Karpas-422 (cell line): ENCODE measurements at regions not wholly inside any gene's neighbourhood (a gene's known extent, or its start where the extent isn't known, plus 50 kb on each side); places are given as distances from the start of the nearest gene placed in this dataset.
"Not testable (repeated sequence)": the region's sequence is repeated elsewhere in the genome, so short reads cannot be mapped to it uniquely, and the experiment has no call there.

Experiments
- DNase-seq: peaks from one replicate; pipeline ENCODE4 v3.0.0-alpha.2; 2015
- H2AFZ ChIP-seq: fragments of 200-600 bp; sonication (generic); 2 replicates; pipeline ENCODE4 v1.6.1; 2014; ENCODE audit warnings: antibody characterized with exemption, low read length, mixed read lengths
- H3K27ac ChIP-seq: fragments of 200-600 bp; sonication (generic); 2 replicates; pipeline ENCODE4 v1.5.1; 2014; ENCODE audit warnings: mild to moderate bottlenecking, low read length, moderate library complexity
- H3K27me3 ChIP-seq: fragments of 200-600 bp; sonication (generic); 2 replicates; pipeline ENCODE4 v1.6.1; 2014; ENCODE audit warnings: low read length, mixed read lengths
- H3K36me3 ChIP-seq: fragments of 200-600 bp; sonication (generic); 2 replicates; pipeline ENCODE4 v1.6.1; 2014; ENCODE audit warnings: low read length, mixed read lengths; ENCODE audit not compliant: insufficient read depth
- H3K4me1 ChIP-seq: fragments of 200-600 bp; sonication (generic); 2 replicates; pipeline ENCODE4 v1.6.1; 2014; ENCODE audit warnings: mild to moderate bottlenecking, low read length, mixed read lengths
- H3K4me2 ChIP-seq: fragments of 200-600 bp; sonication (generic); 2 replicates; pipeline ENCODE4 v1.6.1; 2014; ENCODE audit warnings: low read length, low read depth, mild to moderate bottlenecking; ENCODE audit not compliant: poor library complexity, severe bottlenecking
- H3K4me3 ChIP-seq: fragments of 200-600 bp; sonication (generic); 2 replicates; pipeline ENCODE4 v1.5.1; 2014; ENCODE audit warnings: mild to moderate bottlenecking, antibody characterized with exemption, low read length, mixed read lengths
- H3K79me2 ChIP-seq: fragments of 200-600 bp; sonication (generic); 2 replicates; pipeline ENCODE4 v1.6.1; 2014; ENCODE audit warnings: mild to moderate bottlenecking, low read length, mixed read lengths
- H3K9ac ChIP-seq: fragments of 200-600 bp; sonication (generic); 2 replicates; pipeline ENCODE4 v1.6.0; 2014; ENCODE audit warnings: low read length
- H3K9me2 ChIP-seq: fragments of 200-600 bp; sonication (generic), shearing (Covaris generic); replicated peaks from 2 replicates; pipeline ENCODE4 v1.6.0; 2014; ENCODE audit warnings: mild to moderate bottlenecking, low read length, moderate library complexity; ENCODE audit not compliant: insufficient read depth
- H3K9me3 ChIP-seq: fragments of 300-700, 200-600 bp; sonication (generic); 2 replicates; pipeline ENCODE4 v1.6.1; 2014; ENCODE audit warnings: low read length, mixed read lengths
- H4K20me1 ChIP-seq: fragments of 200-600 bp; sonication (generic); 2 replicates; pipeline ENCODE4 v1.6.1; 2014; ENCODE audit warnings: mild to moderate bottlenecking, antibody characterized with exemption, low read length, low read depth; ENCODE audit not compliant: insufficient read depth

- H3K79me2 ChIP-seq = no peaks in the 10 kb centered on the region
- H3K4me3 ChIP-seq = no peak overlapping the region
- no peaks in the 10 kb centered on the region for H3K9me3 ChIP-seq
- no peak overlapping the region for H3K4me2 ChIP-seq
- H3K36me3 ChIP-seq = no peaks in the 10 kb centered on the region
- no peaks in the 10 kb centered on the region for H4K20me1 ChIP-seq
- no peaks in the 10 kb centered on the region for H3K4me1 ChIP-seq
- no peak overlapping the region for H2AFZ ChIP-seq
- DNase-seq = no peak
- no peak overlapping the region for H3K9ac ChIP-seq
- no peaks in the 10 kb centered on the region for H3K27me3 ChIP-seq
- no peaks in the 10 kb centered on the region for H3K9me2 ChIP-seq
- H3K27ac ChIP-seq = no peak overlapping the region
Observed at GRCh38 chr2:40668425-40668824, 216.5 kb upstream of the SLC8A1 start.

GRCh38 chr2:40676134-40676790 is 224.4 kb upstream of the SLC8A1 start:
- not testable (repeated sequence) for H3K9me3 ChIP-seq, DNase-seq, H3K9ac ChIP-seq, H2AFZ ChIP-seq, H3K79me2 ChIP-seq, H3K27me3 ChIP-seq, H3K4me3 ChIP-seq, H3K9me2 ChIP-seq, H3K36me3 ChIP-seq, H4K20me1 ChIP-seq, H3K27ac ChIP-seq, H3K4me2 ChIP-seq, H3K4me1 ChIP-seq

DNA sequence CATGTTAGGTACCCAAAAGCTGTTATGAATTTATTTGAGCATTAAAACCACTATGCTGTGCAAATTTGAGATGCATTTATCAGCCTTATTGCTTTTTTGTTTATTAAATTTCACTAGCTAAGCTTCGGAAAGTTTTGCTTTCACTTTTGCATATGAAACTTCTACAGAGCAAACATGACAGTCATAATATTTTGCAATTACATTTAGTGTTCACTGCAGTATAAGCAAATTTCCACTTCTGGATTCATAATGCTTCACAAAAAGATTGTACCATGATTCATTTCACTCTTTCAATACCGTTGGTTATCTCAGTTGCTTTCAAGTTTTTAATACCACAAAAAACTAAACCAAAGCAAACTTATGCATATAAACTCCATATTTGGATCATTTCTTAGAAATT is 228.7 kb upstream of the SLC8A1 start:
- Histone ChIP-seq H3K9me3 (no peaks in the 10 kb centered on the region), H3K4me3 (no peak overlapping the region), H2AFZ (no peak overlapping the region), H3K9me2 (no peaks in the 10 kb centered on the region), H3K79me2 (no peaks in the 10 kb centered on the region), H4K20me1 (no peaks in the 10 kb centered on the region), H3K4me1 (no peaks in the 10 kb centered on the region), H3K9ac (no peak overlapping the region), H3K27ac (no peak overlapping the region), H3K27me3 (no peaks in the 10 kb centered on the region), H3K4me2 (no peak overlapping the region), H3K36me3 (no peaks in the 10 kb centered on the region)
- DNase-seq = no peak

DNA sequence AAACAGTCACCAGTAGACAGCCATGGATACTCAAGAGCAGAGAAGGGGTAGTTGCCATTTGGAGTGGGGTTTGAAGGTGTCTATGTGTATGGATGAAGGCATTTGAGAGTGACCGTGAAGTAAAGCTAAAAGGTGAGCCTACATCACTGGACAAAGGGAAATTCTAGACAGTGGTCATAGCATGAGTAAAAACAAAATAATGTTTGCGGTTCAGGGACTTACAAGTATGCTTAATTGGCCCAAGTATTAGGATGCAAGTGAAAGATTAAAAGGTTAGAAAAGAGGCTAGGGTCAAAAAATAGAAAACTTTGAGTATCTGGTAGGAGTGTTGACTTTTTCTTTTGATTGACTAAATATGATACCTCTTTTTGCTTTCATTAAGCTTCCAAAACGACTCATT is 238.1 kb upstream of the SLC8A1 start:
- no peaks in the 10 kb centered on the region for H3K27me3 ChIP-seq
- DNase-seq = no peak
- H3K9me2 ChIP-seq = 0 out of 2 replicates have a peak, but pooled peaks cover 3% of the 10 kb centered on the region
- H3K4me1 ChIP-seq = peaks cover 2% of the 10 kb centered on the region; the same call in 1 of the 2 replicates
- no peak overlapping the region for H3K4me3 ChIP-seq
- H3K27ac ChIP-seq = no peak overlapping the region
- no peaks in the 10 kb centered on the region for H3K36me3 ChIP-seq
- H2AFZ ChIP-seq = no peak overlapping the region
- no peak overlapping the region for H3K4me2 ChIP-seq
- H3K9me3 ChIP-seq = no peaks in the 10 kb centered on the region
- H3K9ac ChIP-seq = no peak overlapping the region
- no peaks in the 10 kb centered on the region for H3K79me2 ChIP-seq
- H4K20me1 ChIP-seq = no peaks in the 10 kb centered on the region

DNA sequence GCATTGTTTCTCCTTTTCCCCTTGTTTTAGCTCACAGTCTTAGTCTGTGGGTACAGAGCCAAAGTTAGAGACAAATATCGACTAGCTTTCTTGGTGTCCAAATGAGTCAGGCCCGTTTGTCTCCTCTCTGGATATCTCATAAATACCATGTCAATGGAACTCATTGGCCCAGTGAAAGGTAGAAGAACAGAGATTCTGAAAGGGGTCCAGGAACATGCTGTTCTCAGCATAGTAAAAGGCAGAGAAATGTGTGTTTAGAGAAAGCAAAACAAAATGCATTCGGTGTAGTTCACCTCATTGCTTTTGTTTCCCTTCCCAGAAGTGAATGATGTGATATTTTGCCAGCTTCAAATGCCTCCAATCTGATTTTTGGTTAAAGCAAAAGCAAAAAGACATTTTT is 238.6 kb upstream of the SLC8A1 start:
- 0 out of 2 replicates have a peak, but pooled peaks cover 3% of the 10 kb centered on the region for H3K9me2 ChIP-seq
- H3K79me2 ChIP-seq = no peaks in the 10 kb centered on the region
- peaks cover 2% of the 10 kb centered on the region; the same call in 1 of the 2 replicates for H3K4me1 ChIP-seq
- no peaks in the 10 kb centered on the region for H3K27me3 ChIP-seq
- H3K4me3 ChIP-seq = no peak overlapping the region
- no peak for DNase-seq
- H3K4me2 ChIP-seq = no peak overlapping the region
- no peaks in the 10 kb centered on the region for H3K9me3 ChIP-seq
- no peaks in the 10 kb centered on the region for H4K20me1 ChIP-seq
- no peaks in the 10 kb centered on the region for H3K36me3 ChIP-seq
- no peak overlapping the region for H2AFZ ChIP-seq
- H3K9ac ChIP-seq = no peak overlapping the region
- no peak overlapping the region for H3K27ac ChIP-seq

- no peaks in the 10 kb centered on the region; the same call in 1 of the 2 replicates for H3K9me2 ChIP-seq
- no peak overlapping the region for H3K4me3 ChIP-seq
- no peaks in the 10 kb centered on the region for H3K27me3 ChIP-seq
- no peaks in the 10 kb centered on the region for H3K36me3 ChIP-seq
- DNase-seq = no peak
- no peak overlapping the region for H3K27ac ChIP-seq
- H3K9ac ChIP-seq = no peak overlapping the region
- H3K9me3 ChIP-seq = no peaks in the 10 kb centered on the region
- no peak overlapping the region for H2AFZ ChIP-seq
- no peaks in the 10 kb centered on the region for H3K79me2 ChIP-seq
- H4K20me1 ChIP-seq = no peaks in the 10 kb centered on the region
- H3K4me1 ChIP-seq = no peaks in the 10 kb centered on the region
- H3K4me2 ChIP-seq = no peak overlapping the region
Observed at GRCh38 chr2:40700231-40700954, 248.5 kb upstream of the SLC8A1 start.

DNA sequence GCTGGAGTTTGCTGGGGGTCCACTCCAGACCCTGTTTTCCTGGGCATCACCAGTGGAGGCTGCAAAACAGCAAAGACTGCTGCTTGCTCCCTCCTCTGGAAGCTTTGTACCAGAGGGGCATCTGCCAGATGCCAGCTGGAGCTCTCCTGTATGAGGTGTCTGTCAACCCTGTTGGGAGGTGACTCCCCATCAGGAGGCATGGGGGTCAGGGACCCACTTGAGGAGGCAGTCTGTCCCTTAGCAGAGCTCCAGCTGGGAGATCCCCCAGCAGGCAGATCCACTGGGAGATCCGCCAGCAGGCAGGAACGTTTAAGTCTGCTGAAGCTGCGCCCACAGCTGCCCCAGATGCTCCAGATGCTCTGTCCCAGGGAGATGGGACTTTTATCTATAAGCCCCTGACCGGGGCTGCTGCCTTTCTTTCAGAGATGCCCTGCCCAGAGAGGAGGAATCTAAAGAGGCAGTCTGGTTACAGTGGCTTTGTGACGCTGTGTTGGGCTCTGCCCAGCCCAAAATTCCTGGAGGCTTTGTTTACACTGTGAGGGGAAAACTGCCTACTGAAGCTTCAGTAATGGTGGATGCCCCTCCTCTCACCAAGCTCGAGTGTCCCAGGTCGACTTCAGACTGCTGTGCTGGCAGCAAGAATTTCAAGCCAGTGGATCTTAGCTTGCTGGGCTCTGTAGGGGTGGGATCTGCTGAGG is 260.5 kb upstream of the SLC8A1 start:
- not testable (repeated sequence) for H3K4me3 ChIP-seq, DNase-seq, H3K27ac ChIP-seq, H2AFZ ChIP-seq, H3K36me3 ChIP-seq, H3K79me2 ChIP-seq, H4K20me1 ChIP-seq, H3K4me2 ChIP-seq, H3K9ac ChIP-seq, H3K9me3 ChIP-seq, H3K27me3 ChIP-seq, H3K9me2 ChIP-seq, H3K4me1 ChIP-seq

GRCh38 chr2:40716879-40717278 is 265.0 kb upstream of the SLC8A1 start:
- Histone ChIP-seq H3K9me3 (no peaks in the 10 kb centered on the region), H3K4me1 (no peaks in the 10 kb centered on the region), H3K4me3 (no peak overlapping the region), H3K9me2 (no peaks in the 10 kb centered on the region; the same call in 1 of the 2 replicates), H4K20me1 (no peaks in the 10 kb centered on the region), H3K79me2 (no peaks in the 10 kb centered on the region), H3K27me3 (no peaks in the 10 kb centered on the region), H3K4me2 (no peak overlapping the region), H2AFZ (no peak overlapping the region), H3K9ac (no peak overlapping the region), H3K36me3 (no peaks in the 10 kb centered on the region), H3K27ac (no peak overlapping the region)
- DNase-seq = no peak
